HG02678 (cell line): ENCODE measurements at regions not wholly inside any gene's neighbourhood (a gene's known extent, or its start where the extent isn't known, plus 50 kb on each side); places are given as distances from the start of the nearest gene placed in this dataset.
"Not testable (repeated sequence)": the region's sequence is repeated elsewhere in the genome, so short reads cannot be mapped to it uniquely, and the experiment has no call there.

Source experiments
- ATAC-seq: cut with Tn5 transposase; IDR thresholded peaks from one replicate; pipeline ENCODE4 v1.9.1; 2021; ENCODE audit warnings: mild to moderate bottlenecking, moderate library complexity; ENCODE audit not compliant: unreplicated experiment

- no peak for ATAC-seq
Observed at GRCh38 chr2:154961676-154962075, 263.2 kb downstream of the KCNJ3 start.

GRCh38 chr2:154960802-154961583, 262.5 kb downstream of the KCNJ3 start:
- ATAC-seq: no peak

- no peak for ATAC-seq
Observed at GRCh38 chr2:154952346-154952980, 254.0 kb downstream of the KCNJ3 start.

- ATAC-seq: not testable (repeated sequence)
Observed at GRCh38 chr2:154947416-154947815, 248.9 kb downstream of the KCNJ3 start.

- ATAC-seq: no peak
Observed at GRCh38 chr2:154945984-154946383, 247.5 kb downstream of the KCNJ3 start.

GRCh38 chr2:154941379-154941778, 242.9 kb downstream of the KCNJ3 start:
- ATAC-seq: no peak

- ATAC-seq: no peak
Observed at GRCh38 chr2:154934213-154934612, 235.7 kb downstream of the KCNJ3 start.

- no peak for ATAC-seq
Observed at GRCh38 chr2:154924531-154924930, 226.0 kb downstream of the KCNJ3 start.

GRCh38 chr2:154914561-154914960, 216.1 kb downstream of the KCNJ3 start:
- ATAC-seq: no peak

- no peak for ATAC-seq
Observed at GRCh38 chr2:154912215-154912614, 213.7 kb downstream of the KCNJ3 start.

GRCh38 chr2:154911729-154912128, 213.2 kb downstream of the KCNJ3 start:
- no peak for ATAC-seq

GRCh38 chr2:154910701-154911100, 212.2 kb downstream of the KCNJ3 start:
- no peak for ATAC-seq

- no peak for ATAC-seq
Observed at GRCh38 chr2:154908327-154908726, 209.8 kb downstream of the KCNJ3 start.
